NB4 (cell line): ENCODE measurements at regions not wholly inside any gene's neighbourhood (a gene's known extent, or its start where the extent isn't known, plus 50 kb on each side); places are given as distances from the start of the nearest gene placed in this dataset.

Experiments
- DNase-seq: peaks from one replicate; pipeline ENCODE4 v3.0.0; 2010; ENCODE audit warnings: low read depth
- H3K4me3 ChIP-seq: one replicate; pipeline ENCODE4 v1.5.1; 2011; ENCODE audit warnings: mild to moderate bottlenecking, low read depth, low read length, moderate library complexity
- CTCF ChIP-seq: IDR thresholded peaks from one replicate; pipeline ENCODE4 v1.5.1; 2012; ENCODE audit warnings: low read depth, low read length
- MAX ChIP-seq: IDR thresholded peaks from 2 replicates; pipeline ENCODE4 v1.6.1; 2011; ENCODE audit warnings: low read depth, low read length
- MYC ChIP-seq: IDR thresholded peaks from 2 replicates; pipeline ENCODE4 v1.6.1; 2011; ENCODE audit warnings: low read depth, low read length
- POLR2A ChIP-seq: IDR thresholded peaks from 2 replicates; pipeline ENCODE4 v1.6.1; 2011; ENCODE audit warnings: mild to moderate bottlenecking; ENCODE audit not compliant: insufficient read length; ENCODE audit errors: extremely low read depth

GRCh38 chr9:102867488-102867887, 127.6 kb upstream of the CYLC2 start:
- no peak overlapping the region for H3K4me3 ChIP-seq
- no peak for TF ChIP-seq POLR2A
- DNase-seq = no peak

- no peak overlapping the region for H3K4me3 ChIP-seq
- no peak for DNase-seq
- TF ChIP-seq MAX (no peak), POLR2A (no peak), CTCF (no peak), MYC (no peak)
These were observed 132.7 kb upstream of the CYLC2 start for GRCh38 chr9:102862478-102862877.

- no peak overlapping the region for H3K4me3 ChIP-seq
- TF ChIP-seq MAX = no peak
- TF ChIP-seq CTCF = no peak
- no peak for TF ChIP-seq POLR2A
- no peak for TF ChIP-seq MYC
- DNase-seq = no peak
These were observed 139.5 kb upstream of the CYLC2 start for GRCh38 chr9:102855641-102856040.

GRCh38 chr9:102845827-102846371, 149.2 kb upstream of the CYLC2 start:
- no peak overlapping the region for H3K4me3 ChIP-seq
- TF ChIP-seq MAX (no peak), MYC (no peak), CTCF (no peak), POLR2A (no peak)
- DNase-seq = no peak

GRCh38 chr9:102844716-102845115, 150.4 kb upstream of the CYLC2 start:
- H3K4me3 ChIP-seq = no peak overlapping the region
- DNase-seq = no peak
- TF ChIP-seq MAX = no peak
- TF ChIP-seq MYC = no peak
- no peak for TF ChIP-seq POLR2A
- TF ChIP-seq CTCF = no peak

GRCh38 chr9:102842423-102842822, 152.7 kb upstream of the CYLC2 start:
- no peak overlapping the region for H3K4me3 ChIP-seq
- TF ChIP-seq MYC (no peak), MAX (no peak), POLR2A (no peak)
- DNase-seq = no peak

GRCh38 chr9:102841376-102841775, 153.8 kb upstream of the CYLC2 start:
- H3K4me3 ChIP-seq = no peak overlapping the region
- TF ChIP-seq MYC (no peak), MAX (no peak), CTCF (no peak), POLR2A (no peak)
- DNase-seq = no peak
